NCI-H2107 treated with DMSO at 0.1 percent for 48 hours (cell line): ENCODE measurements at regions not wholly inside any gene's neighbourhood (a gene's known extent, or its start where the extent isn't known, plus 50 kb on each side); places are given as distances from the start of the nearest gene placed in this dataset.
"Not testable (repeated sequence)": the region's sequence is repeated elsewhere in the genome, so short reads cannot be mapped to it uniquely, and the experiment has no call there.

ENCODE experiments used
- DNase-seq: peaks from one replicate; lab custom pipeline; 2025; ENCODE audit not compliant: unreplicated experiment; lab: John Stamatoyannopoulos, UW

- DNase-seq, result no peak
Measured at GRCh38 chr15:66882251-66883020, 180.4 kb downstream of the SMAD6 start.

GRCh38 chr15:66883284-66883911, 181.4 kb downstream of the SMAD6 start:
- DNase-seq, result peak; percentile 2

GRCh38 chr15:66884115-66884622, 181.2 kb upstream of the SMAD3 start:
- no peak for DNase-seq

- DNase-seq, result no peak
Measured at GRCh38 chr15:66884661-66885237, 180.7 kb upstream of the SMAD3 start.

- no peak for DNase-seq
Measured at GRCh38 chr15:66885281-66885915, 180.0 kb upstream of the SMAD3 start.

- DNase-seq, result no peak
Measured at GRCh38 chr15:66886241-66886675, 179.1 kb upstream of the SMAD3 start.

- no peak for DNase-seq
Measured at GRCh38 chr15:66886686-66887273, 178.6 kb upstream of the SMAD3 start.

GRCh38 chr15:66889298-66889697, 176.1 kb upstream of the SMAD3 start:
- DNase-seq, result not testable (repeated sequence)

- no peak for DNase-seq
Measured at GRCh38 chr15:66891776-66892175, 173.6 kb upstream of the SMAD3 start.

GRCh38 chr15:66893294-66893693, 172.1 kb upstream of the SMAD3 start:
- no peak for DNase-seq

- no peak for DNase-seq
Measured at GRCh38 chr15:66894363-66894762, 171.0 kb upstream of the SMAD3 start.

GRCh38 chr15:66894986-66895780, 170.2 kb upstream of the SMAD3 start:
- DNase-seq, result no peak

GRCh38 chr15:66895794-66896453, 169.5 kb upstream of the SMAD3 start:
- DNase-seq, result no peak

- DNase-seq, result no peak
Measured at GRCh38 chr15:66896611-66897010, 168.8 kb upstream of the SMAD3 start.

GRCh38 chr15:66897416-66897815, 168.0 kb upstream of the SMAD3 start:
- no peak for DNase-seq

GRCh38 chr15:66897971-66898370, 167.4 kb upstream of the SMAD3 start:
- DNase-seq, result no peak

- DNase-seq, result no peak
Measured at GRCh38 chr15:66898656-66899386, 166.6 kb upstream of the SMAD3 start.

GRCh38 chr15:66899555-66900350, 165.6 kb upstream of the SMAD3 start:
- no peak for DNase-seq
